CD14-positive monocyte (primary cell): ENCODE measurements at regions not wholly inside any gene's neighbourhood (a gene's known extent, or its start where the extent isn't known, plus 50 kb on each side); places are given as distances from the start of the nearest gene placed in this dataset.

Source experiments
- DNase-seq, 3 donors: peaks; one replicate each; pipeline ENCODE4 v3.0.0-alpha.2; 2011 to 2022
- H2AFZ ChIP-seq: 2 replicates; pipeline ENCODE4 v1.6.0; 2012; ENCODE audit warnings: mild to moderate bottlenecking, low read depth, low read length, inconsistent platforms; ENCODE audit not compliant: insufficient read depth, poor library complexity, severe bottlenecking
- H3K27ac ChIP-seq, 2 donors: 1 replicate in 1 of 2; 2 replicates in 1 of 2; pipeline ENCODE4 v1.5.1; 2012 to 2013; ENCODE audit warnings: low read length in 2 of 2, control low read depth in 1 of 2, inconsistent platforms in 1 of 2, low read depth in 1 of 2, mild to moderate bottlenecking in 1 of 2
- H3K27me3 ChIP-seq, 2 donors: one replicate each; pipeline versions ENCODE4 v1.6.0 to v1.6.1; 2011 to 2013; ENCODE audit warnings: low read length in 2 of 2; ENCODE audit not compliant: control insufficient read depth in 2 of 2, insufficient read depth in 2 of 2
- H3K36me3 ChIP-seq, 2 donors: replicated peaks in 1 of 2; 1 replicate in 1 of 2; 2 replicates in 1 of 2; pipeline versions ENCODE4 v1.5.1 to v1.6.1; 2012 to 2013; ENCODE audit warnings: low read length in 2 of 2, control low read depth in 1 of 2, inconsistent platforms in 1 of 2, mild to moderate bottlenecking in 1 of 2; ENCODE audit not compliant: insufficient read depth in 2 of 2, control insufficient read depth in 1 of 2
- H3K4me1 ChIP-seq, 2 donors: 1 replicate in 1 of 2; 2 replicates in 1 of 2; pipeline versions ENCODE4 v1.5.1 to v1.6.1; 2012 to 2013; ENCODE audit warnings: low read length in 2 of 2, control low read depth in 1 of 2, inconsistent platforms in 1 of 2, mild to moderate bottlenecking in 1 of 2, moderate library complexity in 1 of 2; ENCODE audit not compliant: insufficient read depth in 2 of 2, control insufficient read depth in 1 of 2
- H3K4me2 ChIP-seq: replicated peaks from 2 replicates; pipeline ENCODE3; 2012; ENCODE audit warnings: low read length, moderate library complexity, mild to moderate bottlenecking; ENCODE audit not compliant: poor library complexity, severe bottlenecking; ENCODE audit errors: extremely low read depth
- H3K4me3 ChIP-seq, 3 experiments: fragments of 200-600 bp in 1 of 3; sonication (generic) in 1 of 3; replicated peaks in 1 of 3; 1 replicate in 2 of 3; 2 replicates in 1 of 3; pipeline ENCODE4 v1.5.1; 2011 to 2013; ENCODE audit warnings: low read length in 3 of 3, mild to moderate bottlenecking in 3 of 3, control low read depth in 2 of 3, low read depth in 2 of 3, inconsistent platforms in 1 of 3, moderate library complexity in 1 of 3
- H3K79me2 ChIP-seq: 2 replicates; pipeline ENCODE4 v1.6.0; 2012; ENCODE audit warnings: mild to moderate bottlenecking, control low read depth, inconsistent platforms, low read length, moderate library complexity; ENCODE audit not compliant: insufficient read depth
- H3K9ac ChIP-seq: 2 replicates; pipeline ENCODE4 v1.6.0; 2017; ENCODE audit warnings: low read length, mild to moderate bottlenecking; ENCODE audit not compliant: insufficient read depth, poor library complexity, severe bottlenecking
- H3K9me3 ChIP-seq, 2 donors: replicated peaks in 1 of 2; 1 replicate in 1 of 2; 2 replicates in 1 of 2; pipeline versions ENCODE4 v1.5.1 to v1.6.1; 2012 to 2013; ENCODE audit warnings: low read length in 2 of 2, control low read depth in 1 of 2; ENCODE audit not compliant: control insufficient read depth in 1 of 2, insufficient read depth in 1 of 2
- H4K20me1 ChIP-seq: 2 replicates; pipeline ENCODE4 v1.6.0; 2012; ENCODE audit warnings: mild to moderate bottlenecking, low read length, control low read depth, moderate library complexity; ENCODE audit not compliant: insufficient read depth
- H3K27ac Mint-ChIP-seq, 7 donors: one replicate each; pipeline ENCODE4 v1.8.0; 2020; ENCODE audit warnings: mild to moderate bottlenecking in 7 of 7, mixed read lengths in 7 of 7, moderate library complexity in 6 of 7, inconsistent platforms in 2 of 7
- H3K27me3 Mint-ChIP-seq, 3 donors: one replicate each; pipeline ENCODE4 v1.8.0; 2021 to 2022; ENCODE audit warnings: low read depth in 3 of 3, mild to moderate bottlenecking in 3 of 3, mixed read lengths in 3 of 3, moderate library complexity in 3 of 3, inconsistent platforms in 1 of 3
- H3K36me3 Mint-ChIP-seq, 2 donors: one replicate each; pipeline ENCODE4 v1.8.0; 2020; ENCODE audit warnings: mixed read lengths in 2 of 2, inconsistent platforms in 1 of 2, mild to moderate bottlenecking in 1 of 2
- H3K4me1 Mint-ChIP-seq: one replicate; pipeline ENCODE4 v1.8.0; 2020; ENCODE audit warnings: mild to moderate bottlenecking, mixed read lengths
- H3K4me3 Mint-ChIP-seq, 2 donors: one replicate each; pipeline ENCODE4 v1.8.0; 2020; ENCODE audit warnings: mild to moderate bottlenecking in 2 of 2, mixed read lengths in 2 of 2, moderate library complexity in 1 of 2
- H3K9me3 Mint-ChIP-seq, 7 donors: one replicate each; pipeline ENCODE4 v1.8.0; 2020 to 2022; ENCODE audit warnings: mixed read lengths in 7 of 7, mild to moderate bottlenecking in 6 of 7, moderate library complexity in 6 of 7, inconsistent platforms in 2 of 7
- CTCF ChIP-seq: fragments of 200-600 bp; IDR thresholded peaks from one replicate; pipeline ENCODE4 v1.8.0; 2022; ENCODE audit warnings: antibody characterized with exemption, mild to moderate bottlenecking
- WGBS: methylation state at CpG from one replicate; pipeline ENCODE4 v1.1.5; 2013; ENCODE audit warnings: missing lambda C conversion rate; ENCODE audit not compliant: insufficient coverage; 5-methylcytosine and 5-hydroxymethylcytosine counted together
- intact Hi-C, 2 donors: fragments of 100-400 bp; cut with micrococcal nuclease; formaldehyde crosslinking; loops; one replicate each; pipeline versions ENCODE4 v1.15.0 to v1.15.1; 2023

DNA sequence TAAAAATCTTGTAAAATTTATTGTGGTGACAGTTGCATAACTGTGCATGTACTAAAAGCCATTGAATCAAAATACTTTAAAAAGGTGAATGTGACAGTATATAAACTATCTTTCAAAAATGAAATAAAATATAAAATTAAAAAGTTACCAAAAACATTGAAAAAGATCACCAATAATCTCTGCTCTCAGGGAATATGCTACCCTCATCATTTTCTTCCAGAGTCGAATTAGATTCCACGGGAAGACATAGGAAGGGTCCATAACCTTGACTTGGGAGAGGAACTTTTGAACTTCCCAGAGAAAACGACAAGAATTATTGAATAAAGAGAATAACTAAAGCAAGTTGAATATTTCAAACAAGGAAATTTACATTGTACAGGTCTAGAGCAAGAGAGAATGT, 649.5 kb downstream of the NUP35 start:
- intact Hi-C loops = no loop called here
- no peak overlapping the region for H3K27ac ChIP-seq
- TF ChIP-seq CTCF = no peak

GRCh38 chr2:183780072-183780471, 655.8 kb downstream of the NUP35 start:
- H3K27me3 Mint-ChIP-seq = no peaks in the 10 kb centered on the region
- no peaks in the 10 kb centered on the region for H4K20me1 ChIP-seq
- H3K27ac ChIP-seq = no peak overlapping the region
- no peak overlapping the region for H3K4me2 ChIP-seq
- H3K27me3 ChIP-seq = no peaks in the 10 kb centered on the region
- H3K27ac Mint-ChIP-seq = no peak overlapping the region
- H3K36me3 Mint-ChIP-seq = no peaks in the 10 kb centered on the region
- no peak overlapping the region for H3K9ac ChIP-seq
- H2AFZ ChIP-seq = no peak overlapping the region
- H3K9me3 Mint-ChIP-seq = peaks cover 1 to 9% (median 5%) of the 10 kb centered on the region in 7 donors
- no peak for DNase-seq
- no peaks in the 10 kb centered on the region for H3K4me1 Mint-ChIP-seq
- no peaks in the 10 kb centered on the region for H3K36me3 ChIP-seq
- peaks cover 11 to 19% of the 10 kb centered on the region in 2 donors for H3K9me3 ChIP-seq
- H3K4me3 Mint-ChIP-seq = no peak overlapping the region
- no CpG with 5 or more reads among the region's 2 CpGs for WGBS
- H3K4me3 ChIP-seq = no peak overlapping the region
- H3K79me2 ChIP-seq = no peaks in the 10 kb centered on the region
- intact Hi-C loops = no loop called here
- no peaks in the 10 kb centered on the region for H3K4me1 ChIP-seq
- no peak for TF ChIP-seq CTCF

More for the DNA sequence above, 649.5 kb downstream of the NUP35 start:
- Mint-ChIP-seq H3K9me3 (peaks cover 2 to 10% (median 7%) of the 10 kb centered on the region in 7 donors), H3K36me3 (no peaks in the 10 kb centered on the region), H3K4me1 (no peaks in the 10 kb centered on the region), H3K4me3 (no peak overlapping the region), H3K27me3 (peaks cover 0 to 2% (median 0%) of the 10 kb centered on the region in 3 donors), H3K27ac (no peak overlapping the region)
- no peaks in the 10 kb centered on the region for H3K79me2 ChIP-seq
- no peak overlapping the region for H3K4me2 ChIP-seq
- H3K27me3 ChIP-seq = no peaks in the 10 kb centered on the region
- H3K9me3 ChIP-seq = peaks cover 6 to 14% of the 10 kb centered on the region in 2 donors
- no peak overlapping the region for H2AFZ ChIP-seq
- H3K36me3 ChIP-seq = no peaks in the 10 kb centered on the region
- no peak overlapping the region for H3K4me3 ChIP-seq
- no CpG with 5 or more reads among the region's 3 CpGs for WGBS
- DNase-seq = no peak
- H4K20me1 ChIP-seq = no peaks in the 10 kb centered on the region
- no peaks in the 10 kb centered on the region for H3K4me1 ChIP-seq
- no peak overlapping the region for H3K9ac ChIP-seq
